Esophagus muscularis mucosa (tissue), 3 donors: ENCODE measurements at regions not wholly inside any gene's neighbourhood (a gene's known extent, or its start where the extent isn't known, plus 50 kb on each side); places are given as distances from the start of the nearest gene placed in this dataset.

Experiments used
- CTCF ChIP-seq, 3 experiments: fragments of 200-600 bp in 2 of 3; fragments of 450-650 bp in 1 of 3; sonication (generic) in 2 of 3; IDR thresholded peaks; one replicate each; pipeline ENCODE4 v1.5.1; 2017 to 2019; ENCODE audit warnings: antibody characterized with exemption in 3 of 3, mild to moderate bottlenecking in 2 of 3, moderate library complexity in 1 of 3
- POLR2A ChIP-seq: fragments of 450-650 bp; IDR thresholded peaks from one replicate; pipeline ENCODE4 v1.6.1; 2017; ENCODE audit warnings: antibody characterized with exemption, moderate library complexity, mild to moderate bottlenecking, low read depth

GRCh38 chr15:67992411-67992810 is 61.7 kb upstream of the PIAS1 start:
- no peak for TF ChIP-seq CTCF (IDR thresholded peaks at IDR 0.05)
- TF ChIP-seq POLR2A = no peak
